NCI-H69 (cell line): ENCODE measurements at regions not wholly inside any gene's neighbourhood (a gene's known extent, or its start where the extent isn't known, plus 50 kb on each side); places are given as distances from the start of the nearest gene placed in this dataset.
"Not testable (repeated sequence)": the region's sequence is repeated elsewhere in the genome, so short reads cannot be mapped to it uniquely, and the experiment has no call there.

ENCODE experiments used
- DNase-seq: peaks from one replicate; lab custom pipeline; 2025; lab: John Stamatoyannopoulos, UW

- no peak for DNase-seq
Measured at GRCh38 chr7:32223071-32223650, 153.0 kb upstream of the PDE1C start.

- DNase-seq: no peak
Measured at GRCh38 chr7:32222251-32222900, 152.2 kb upstream of the PDE1C start.

DNA sequence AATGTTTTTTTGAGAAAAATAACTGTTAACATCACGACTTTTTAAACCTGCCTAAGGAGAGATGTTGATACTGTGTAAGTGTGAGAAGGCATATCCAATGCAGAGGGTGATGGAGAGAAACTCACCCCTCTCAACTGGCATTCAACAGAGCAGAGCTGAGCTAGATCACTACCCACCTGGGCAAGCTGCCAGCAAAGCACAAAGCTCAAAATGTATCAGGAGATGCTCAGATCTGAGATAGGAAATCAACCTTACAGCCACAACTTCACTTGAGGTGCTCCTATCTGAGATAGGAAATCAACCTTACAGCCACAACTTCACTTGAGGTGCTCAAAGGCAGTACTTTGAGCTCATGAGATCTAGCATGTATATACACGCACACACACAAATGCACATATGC lies 151.5 kb upstream of the PDE1C start:
- no peak for DNase-seq

DNA sequence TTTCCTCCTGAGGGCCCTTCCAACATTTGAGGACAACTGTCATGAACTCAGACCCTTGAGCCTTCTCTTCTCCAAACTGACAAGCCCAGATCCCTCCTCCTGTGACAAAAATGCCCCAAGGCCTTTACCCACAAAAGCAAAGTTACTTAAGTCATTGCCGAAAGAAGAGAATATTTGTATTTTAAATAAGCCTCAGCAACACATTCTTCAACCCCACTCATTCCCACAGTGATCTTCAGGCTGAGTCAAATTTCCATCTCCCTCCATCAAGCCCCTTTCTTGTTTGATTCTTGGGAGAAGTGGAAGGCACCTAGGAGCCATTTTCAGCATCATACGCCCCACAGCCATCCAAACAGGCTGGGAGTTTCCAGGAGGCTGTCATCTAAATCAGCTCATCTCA lies 150.8 kb upstream of the PDE1C start:
- no peak for DNase-seq

GRCh38 chr7:32219831-32220230 lies 149.6 kb upstream of the PDE1C start:
- DNase-seq: not testable (repeated sequence)

DNA sequence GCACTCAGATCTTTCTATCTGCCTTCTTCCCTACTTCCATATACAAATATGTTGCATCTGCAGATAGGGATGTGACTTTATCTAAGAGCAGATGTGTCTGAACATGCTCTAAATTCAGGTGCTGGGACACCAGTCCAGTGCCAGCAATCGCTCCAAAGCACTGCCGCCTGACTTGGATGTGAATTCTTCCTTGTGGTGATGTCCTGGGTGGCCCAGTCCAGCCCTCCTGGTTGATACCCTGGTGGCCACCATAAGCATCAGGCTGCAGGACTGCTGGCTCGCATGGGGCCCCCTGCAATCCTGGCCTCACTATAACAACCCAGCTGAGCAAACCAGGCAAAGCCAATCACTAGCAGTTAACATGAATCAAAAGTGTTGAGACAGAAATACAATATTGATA lies 149.2 kb upstream of the PDE1C start:
- no peak for DNase-seq

- DNase-seq: peak; percentile 35
Measured at GRCh38 chr7:32218741-32219288, 148.6 kb upstream of the PDE1C start.

DNA sequence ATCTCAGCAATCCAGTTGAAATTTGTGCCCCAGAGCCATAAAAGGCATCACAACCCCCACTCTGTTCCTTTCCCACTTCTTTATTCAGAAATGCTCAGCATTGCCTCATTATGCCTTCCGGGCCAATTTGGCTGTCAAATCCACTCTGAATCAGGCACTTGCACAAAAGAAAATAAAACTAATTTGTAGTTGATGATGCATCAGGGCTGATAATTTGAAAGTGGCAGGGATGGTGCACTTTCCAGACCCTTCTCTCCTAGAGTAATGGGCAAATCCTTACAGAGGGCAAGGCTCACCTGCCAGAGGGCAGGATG lies 147.9 kb upstream of the PDE1C start:
- DNase-seq: no peak

GRCh38 chr7:32217341-32218153 lies 147.3 kb upstream of the PDE1C start:
- DNase-seq: no peak

DNA sequence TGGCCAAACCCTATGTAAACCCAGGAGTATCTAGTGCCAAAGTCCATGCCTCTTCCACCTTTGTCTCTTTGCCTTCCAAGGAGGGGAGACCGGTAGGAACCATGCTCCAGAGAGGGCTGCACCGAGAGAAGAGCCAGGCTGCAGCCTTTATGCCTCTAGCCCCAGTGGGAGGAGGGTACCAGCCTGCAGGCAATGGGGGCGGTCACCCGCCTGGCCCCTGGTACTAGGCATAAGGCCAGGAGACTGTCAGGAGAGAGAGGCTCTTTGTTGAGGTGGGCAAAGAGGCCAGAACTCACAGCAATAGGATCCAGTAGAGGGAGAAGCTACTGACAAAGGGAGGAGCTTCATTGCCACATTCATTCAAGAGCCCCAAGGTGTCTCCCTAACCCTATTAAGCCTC lies 146.6 kb upstream of the PDE1C start:
- no peak for DNase-seq

- no peak for DNase-seq
Measured at GRCh38 chr7:32215697-32216096, 145.5 kb upstream of the PDE1C start.

- no peak for DNase-seq
Measured at GRCh38 chr7:32214913-32215312, 144.7 kb upstream of the PDE1C start.

- DNase-seq: no peak
Measured at GRCh38 chr7:32212321-32212720, 142.1 kb upstream of the PDE1C start.

DNA sequence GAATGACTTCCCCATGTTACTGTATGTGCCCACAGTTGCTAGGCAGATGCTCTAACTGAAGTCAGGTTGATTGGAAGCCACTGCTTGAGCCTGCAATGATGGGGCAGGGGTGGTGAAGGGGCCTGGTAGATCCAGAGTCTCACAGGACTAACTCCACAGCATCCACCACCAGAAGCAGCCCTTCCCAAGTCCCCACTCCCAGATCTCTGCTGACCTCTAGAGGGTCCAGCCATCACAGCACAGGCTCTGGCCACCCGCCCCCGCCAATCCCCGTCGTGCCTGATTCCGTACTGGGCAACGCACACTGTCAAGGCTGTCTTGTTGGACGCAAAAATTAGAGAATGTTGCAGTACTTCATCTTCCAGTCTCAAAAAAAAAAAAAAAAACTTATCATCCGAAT lies 136.8 kb upstream of the PDE1C start:
- peak; percentile 11 for DNase-seq

GRCh38 chr7:32206488-32206887 lies 136.3 kb upstream of the PDE1C start:
- no peak for DNase-seq

GRCh38 chr7:32205298-32205824 lies 135.2 kb upstream of the PDE1C start:
- DNase-seq: not testable (repeated sequence)

GRCh38 chr7:32204361-32205018 lies 134.3 kb upstream of the PDE1C start:
- peak; percentile 63 for DNase-seq

GRCh38 chr7:32200646-32201045 lies 130.4 kb upstream of the PDE1C start:
- DNase-seq: no peak

DNA sequence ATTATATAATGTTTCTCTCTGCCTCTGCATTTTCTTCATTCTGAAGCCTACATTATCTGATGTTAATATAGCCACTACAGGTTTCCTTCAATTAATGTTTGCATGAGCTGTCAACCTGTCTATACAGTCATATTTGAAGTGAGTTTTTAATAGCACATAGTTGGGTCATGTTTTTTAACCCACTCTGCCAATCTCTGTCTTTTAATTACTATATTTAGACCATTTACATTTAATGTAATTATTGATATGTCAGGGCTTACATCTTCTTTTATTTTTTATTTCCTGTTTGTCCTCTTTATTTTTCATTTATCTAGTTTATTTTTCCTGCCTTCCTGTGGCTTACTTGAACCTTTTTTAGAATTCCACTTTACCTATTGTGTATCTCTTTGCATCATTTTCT lies 124.3 kb upstream of the PDE1C start:
- DNase-seq: no peak

DNA sequence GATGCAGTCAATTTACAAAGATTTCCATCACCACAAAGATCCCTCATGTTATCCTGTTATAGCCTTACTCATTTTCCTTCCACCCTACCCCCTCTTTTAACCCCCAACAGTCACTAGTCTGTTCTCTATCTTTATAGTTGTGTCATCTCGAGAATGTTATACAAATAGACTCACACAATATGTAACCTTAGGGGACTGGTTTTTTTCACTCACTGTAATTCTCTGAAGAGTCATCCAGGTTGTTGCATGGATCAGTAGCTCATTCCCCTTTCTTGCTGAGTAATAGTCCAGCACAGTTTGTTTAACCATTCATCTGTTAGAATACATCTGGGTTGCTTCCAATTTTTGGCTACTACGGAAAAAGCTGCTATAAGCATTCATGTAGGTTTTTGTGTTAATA lies 121.1 kb upstream of the PDE1C start:
- DNase-seq: no peak

- DNase-seq: no peak
Measured at GRCh38 chr7:32179567-32179966, 109.4 kb upstream of the PDE1C start.

- no peak for DNase-seq
Measured at GRCh38 chr7:32178677-32179366, 108.6 kb upstream of the PDE1C start.
